Stomach (tissue), 4 donors: ENCODE measurements at regions not wholly inside any gene's neighbourhood (a gene's known extent, or its start where the extent isn't known, plus 50 kb on each side); places are given as distances from the start of the nearest gene placed in this dataset.

Source experiments
- EP300 ChIP-seq: sonication (generic); formaldehyde crosslinking; IDR thresholded peaks from one replicate; pipeline ENCODE4 v1.6.1; 2017; ENCODE audit warnings: antibody characterized with exemption
- POLR2A ChIP-seq, 4 donors: fragments of 450-650 bp; IDR thresholded peaks; one replicate each; pipeline ENCODE4 v1.6.1; 2016; ENCODE audit warnings: antibody characterized with exemption in 4 of 4, control low read depth in 2 of 4, mild to moderate bottlenecking in 1 of 4, moderate library complexity in 1 of 4
- POLR2AphosphoS5 ChIP-seq, 3 donors: sonication (generic); formaldehyde crosslinking; IDR thresholded peaks; one replicate each; pipeline ENCODE4 v1.6.1; 2016; ENCODE audit warnings: antibody characterized with exemption in 3 of 3
- TF ChIP-seq, protein P1 (sequence below), 7 experiments: fragments of 450-650 bp in 4 of 7; fragments of 200-600 bp in 3 of 7; sonication (generic) in 3 of 7; IDR thresholded peaks; one replicate each; pipeline ENCODE4 v1.5.1; 2016 to 2019; ENCODE audit warnings: antibody characterized with exemption in 7 of 7, control low read depth in 2 of 7, mild to moderate bottlenecking in 1 of 7

DNA sequence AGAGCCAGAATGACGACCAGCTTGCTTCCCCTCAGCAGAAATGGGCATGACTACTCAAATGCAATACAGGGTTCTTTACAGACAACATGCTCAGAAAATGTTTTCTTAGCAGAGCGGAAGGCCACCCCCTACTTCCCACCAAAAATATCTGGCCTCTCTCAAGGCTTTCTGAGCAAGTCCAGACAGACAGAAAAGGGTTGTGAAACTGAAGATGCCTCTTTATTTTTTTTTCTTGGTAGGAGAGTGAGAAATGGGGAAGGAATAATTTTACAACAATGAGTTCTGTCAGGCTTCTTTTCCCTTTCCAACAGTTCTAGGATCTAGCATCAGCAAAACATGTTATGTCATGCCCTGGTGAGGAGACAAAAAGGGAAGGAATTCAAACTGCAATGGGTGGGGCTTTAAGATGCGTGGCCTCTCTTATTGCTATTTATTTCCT lies 172.0 kb upstream of the CAMK1G start:
- TF ChIP-seq, protein P1, sequence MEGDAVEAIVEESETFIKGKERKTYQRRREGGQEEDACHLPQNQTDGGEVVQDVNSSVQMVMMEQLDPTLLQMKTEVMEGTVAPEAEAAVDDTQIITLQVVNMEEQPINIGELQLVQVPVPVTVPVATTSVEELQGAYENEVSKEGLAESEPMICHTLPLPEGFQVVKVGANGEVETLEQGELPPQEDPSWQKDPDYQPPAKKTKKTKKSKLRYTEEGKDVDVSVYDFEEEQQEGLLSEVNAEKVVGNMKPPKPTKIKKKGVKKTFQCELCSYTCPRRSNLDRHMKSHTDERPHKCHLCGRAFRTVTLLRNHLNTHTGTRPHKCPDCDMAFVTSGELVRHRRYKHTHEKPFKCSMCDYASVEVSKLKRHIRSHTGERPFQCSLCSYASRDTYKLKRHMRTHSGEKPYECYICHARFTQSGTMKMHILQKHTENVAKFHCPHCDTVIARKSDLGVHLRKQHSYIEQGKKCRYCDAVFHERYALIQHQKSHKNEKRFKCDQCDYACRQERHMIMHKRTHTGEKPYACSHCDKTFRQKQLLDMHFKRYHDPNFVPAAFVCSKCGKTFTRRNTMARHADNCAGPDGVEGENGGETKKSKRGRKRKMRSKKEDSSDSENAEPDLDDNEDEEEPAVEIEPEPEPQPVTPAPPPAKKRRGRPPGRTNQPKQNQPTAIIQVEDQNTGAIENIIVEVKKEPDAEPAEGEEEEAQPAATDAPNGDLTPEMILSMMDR (IDR thresholded peaks at IDR 0.05) = no peak
- TF ChIP-seq POLR2A (IDR thresholded peaks at IDR 0.05) = no peak
- TF ChIP-seq POLR2AphosphoS5 (IDR thresholded peaks at IDR 0.05) = no peak
- no peak for TF ChIP-seq EP300
